ENCODE measurements at regions not wholly inside any gene's neighbourhood (a gene's known extent, or its start where the extent isn't known, plus 50 kb on each side); places are given as distances from the start of the nearest gene placed in this dataset.
"Not testable (repeated sequence)": the region's sequence is repeated elsewhere in the genome, so short reads cannot be mapped to it uniquely, and the experiment has no call there.

DNA sequence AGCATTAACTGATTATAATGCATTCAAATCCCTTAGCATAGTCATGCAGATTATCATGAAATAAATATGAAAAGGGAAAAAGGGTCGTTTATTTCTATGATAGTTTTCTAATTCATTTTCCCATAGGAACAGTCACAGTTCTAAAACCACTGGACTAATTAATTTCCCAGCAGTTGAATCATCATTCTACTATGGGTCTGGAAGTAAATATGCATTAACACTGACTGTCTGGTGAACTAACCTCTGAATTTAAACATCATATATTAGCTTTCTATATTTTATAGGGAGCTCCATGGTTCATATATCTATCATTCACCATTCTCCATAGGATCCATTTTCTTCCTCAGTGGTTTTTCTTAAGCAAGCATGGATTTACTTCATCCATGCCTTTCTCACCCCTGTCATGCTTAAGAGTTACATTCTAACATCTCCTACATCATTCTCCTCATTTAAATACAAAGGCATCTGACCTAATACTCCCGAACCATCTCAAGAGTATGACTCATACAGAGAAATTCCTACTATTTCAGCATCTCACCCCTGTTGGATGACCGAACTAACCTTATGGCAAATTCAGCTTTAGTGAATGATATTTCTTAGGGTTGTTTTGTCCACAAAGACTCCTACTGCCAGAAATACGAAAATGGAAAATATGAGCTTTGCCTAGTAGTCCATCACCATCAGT lies 198.7 kb upstream of the ADAMTS3 start:
- no peak for DNase-seq

DNA sequence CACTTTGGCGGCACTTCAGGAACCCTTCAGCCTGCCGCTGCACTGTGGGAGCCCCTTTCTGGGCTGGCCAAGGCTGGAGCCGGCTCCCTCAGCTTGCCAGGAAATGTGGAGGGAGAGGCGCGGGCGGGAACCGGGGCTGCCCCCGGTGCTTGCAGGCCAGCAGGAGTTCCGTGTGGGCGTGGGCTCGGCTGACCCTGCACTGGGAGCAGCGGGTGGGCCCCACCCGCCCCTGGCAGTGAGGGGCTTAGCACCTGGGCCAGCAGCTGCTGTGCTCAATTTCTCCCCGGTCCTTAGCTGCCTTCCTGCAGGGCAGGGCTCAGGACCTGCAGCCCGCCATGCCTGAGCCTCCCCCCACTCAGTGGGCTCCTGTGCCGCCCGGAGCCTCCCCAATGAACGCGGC lies 196.8 kb upstream of the ADAMTS3 start:
- not testable (repeated sequence) for DNase-seq

DNA sequence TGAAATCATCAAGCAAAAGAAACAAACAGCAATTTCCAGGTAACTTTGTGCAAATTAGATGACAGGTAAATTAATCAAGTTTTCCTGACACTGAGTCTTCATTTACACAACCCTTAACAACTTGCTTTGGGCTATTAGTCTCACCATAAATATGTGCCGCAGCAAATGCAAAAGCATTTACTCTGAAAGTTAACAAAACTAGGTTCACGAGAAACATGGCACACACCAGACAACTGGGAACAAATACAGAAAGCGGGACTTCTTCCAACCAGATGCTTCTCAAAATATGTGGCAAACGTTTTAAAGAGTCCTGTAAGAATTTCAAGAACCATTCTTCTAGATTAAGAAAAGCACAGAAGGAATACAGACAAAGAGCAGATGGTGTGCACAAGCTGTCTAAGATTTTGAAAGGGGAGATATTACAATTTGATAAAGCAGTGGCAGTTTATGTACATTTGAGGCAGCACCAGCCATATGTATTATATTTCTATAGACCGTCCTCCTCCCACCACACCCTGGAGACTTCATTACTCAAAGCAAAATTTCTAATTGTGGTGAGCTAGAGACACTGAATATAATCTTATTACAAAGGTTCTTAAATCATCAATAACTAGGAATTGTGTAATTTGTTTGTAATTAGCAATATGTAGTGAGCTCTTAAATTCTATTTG lies 192.5 kb upstream of the ADAMTS3 start:
- DNase-seq = no peak

DNA sequence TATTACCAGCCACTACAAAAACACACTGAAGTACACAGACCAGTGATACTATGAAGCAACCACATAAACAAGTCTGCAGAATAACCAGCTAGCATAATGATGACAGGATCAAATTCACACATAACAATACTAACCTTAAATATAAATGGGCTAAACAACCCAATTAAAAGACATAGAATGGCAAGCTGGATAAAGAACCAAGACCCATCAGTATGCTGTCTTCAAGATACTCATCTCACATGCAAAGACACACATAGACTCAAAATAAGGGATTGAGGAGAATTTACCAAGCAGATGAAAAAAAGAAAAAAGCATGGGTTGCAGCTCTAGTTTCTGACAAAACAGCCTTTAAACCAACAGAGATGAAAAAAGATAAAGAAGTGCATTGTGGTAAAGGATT lies 184.4 kb upstream of the ADAMTS3 start:
- not testable (repeated sequence) for DNase-seq

DNA sequence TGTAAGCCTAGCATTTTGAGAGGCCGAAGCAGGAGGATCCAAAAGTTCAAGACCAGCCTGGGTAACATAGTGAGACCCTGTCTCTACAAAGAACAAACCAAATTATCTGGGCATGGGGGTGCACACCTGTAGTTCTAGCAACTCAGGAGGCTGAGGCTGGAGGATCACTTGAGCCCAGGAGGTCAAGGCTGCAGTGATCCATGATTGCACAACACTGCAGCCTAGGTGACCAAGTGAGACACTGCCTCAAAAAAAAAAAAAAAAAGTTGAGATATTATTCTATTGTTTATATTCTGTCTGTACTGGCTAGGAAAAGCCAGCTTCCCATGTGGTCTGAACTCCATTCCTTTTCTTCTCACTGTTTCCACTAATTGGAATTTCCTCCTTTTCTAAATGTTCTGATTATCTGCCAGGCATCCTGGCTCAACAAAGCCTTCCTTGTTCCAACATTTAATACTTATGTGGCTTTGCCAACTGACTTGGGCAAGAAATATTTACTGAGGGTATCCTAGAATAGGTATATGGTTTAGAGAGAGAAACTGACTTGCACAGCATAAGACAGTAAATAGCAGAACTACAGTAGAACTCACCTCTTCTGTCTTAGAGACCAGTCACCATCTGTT lies 175.2 kb upstream of the ADAMTS3 start:
- DNase-seq = no peak

DNA sequence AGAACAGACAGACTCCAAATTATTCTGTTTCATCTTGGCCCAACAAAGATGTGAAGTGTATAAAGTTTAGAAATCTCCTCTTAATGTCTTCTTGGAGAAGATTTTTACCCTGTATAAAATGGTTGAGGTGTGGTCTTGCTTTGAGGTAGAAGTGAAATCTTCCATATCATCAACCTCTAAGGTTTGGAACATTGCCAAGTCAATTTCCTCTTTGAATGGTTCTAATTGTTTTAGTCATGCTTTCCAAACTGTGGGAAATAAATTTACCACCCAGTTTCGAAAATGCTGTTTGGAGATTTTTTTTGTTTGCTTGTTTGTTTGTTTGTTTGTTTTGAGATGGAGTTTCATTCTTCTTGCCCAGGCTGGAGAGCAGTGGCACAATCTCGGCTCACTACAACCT lies 174.1 kb upstream of the ADAMTS3 start:
- no peak for DNase-seq

DNA sequence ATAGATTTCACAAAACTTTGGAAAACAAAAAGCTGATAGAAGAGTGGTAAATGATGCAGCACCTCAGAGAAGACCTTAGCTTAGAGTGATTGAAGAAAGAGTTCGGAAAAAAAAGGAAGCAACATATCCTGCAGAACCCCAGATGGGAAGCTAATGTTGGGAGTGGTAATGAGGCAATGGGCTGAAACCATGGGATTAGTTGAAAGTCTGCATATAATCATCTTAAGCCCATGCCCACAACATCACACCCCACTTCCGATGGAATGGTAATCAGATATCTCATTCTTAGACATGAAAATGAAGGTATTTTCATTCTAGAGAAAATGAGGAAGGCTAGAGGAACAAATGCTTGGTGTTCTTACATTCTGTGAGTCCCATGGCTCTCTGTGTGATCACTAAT lies 146.3 kb upstream of the ADAMTS3 start:
- no peak for DNase-seq

DNA sequence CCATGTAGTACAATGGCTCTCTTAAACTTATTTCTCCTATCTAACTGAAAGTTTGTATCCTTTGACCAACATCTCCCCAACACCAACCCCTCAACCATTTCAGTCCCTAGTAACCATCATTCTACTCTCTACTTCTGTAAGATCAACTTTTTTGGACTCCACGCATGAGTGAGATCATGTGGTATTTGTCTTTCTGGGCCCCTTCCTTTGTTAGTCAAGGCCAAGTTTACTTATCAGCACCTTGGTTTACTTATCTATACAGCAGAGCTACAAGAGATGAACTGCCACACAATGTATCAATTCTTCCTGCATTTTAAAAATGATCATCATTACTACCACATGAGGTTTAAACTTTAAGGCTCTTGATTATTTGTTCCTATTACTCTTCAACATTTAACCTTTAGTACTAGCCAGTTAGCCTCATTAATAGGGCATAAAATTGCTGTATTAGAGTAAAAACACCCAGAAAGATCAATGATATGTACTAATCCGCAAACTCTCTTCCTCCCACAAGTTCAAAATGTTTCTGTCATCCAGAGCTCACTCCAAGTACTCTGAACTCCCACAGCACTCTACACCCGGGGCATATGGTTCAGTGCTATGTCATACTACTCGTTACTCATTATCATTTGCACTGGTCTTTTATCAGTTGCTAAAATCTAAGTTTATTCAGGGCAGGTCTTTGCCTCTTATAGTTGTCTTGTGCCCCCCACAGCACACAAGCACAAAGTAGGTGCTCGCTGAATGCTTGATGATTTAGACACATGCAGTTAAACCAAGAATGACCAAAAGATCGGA lies 145.7 kb upstream of the ADAMTS3 start:
- no peak for DNase-seq

DNA sequence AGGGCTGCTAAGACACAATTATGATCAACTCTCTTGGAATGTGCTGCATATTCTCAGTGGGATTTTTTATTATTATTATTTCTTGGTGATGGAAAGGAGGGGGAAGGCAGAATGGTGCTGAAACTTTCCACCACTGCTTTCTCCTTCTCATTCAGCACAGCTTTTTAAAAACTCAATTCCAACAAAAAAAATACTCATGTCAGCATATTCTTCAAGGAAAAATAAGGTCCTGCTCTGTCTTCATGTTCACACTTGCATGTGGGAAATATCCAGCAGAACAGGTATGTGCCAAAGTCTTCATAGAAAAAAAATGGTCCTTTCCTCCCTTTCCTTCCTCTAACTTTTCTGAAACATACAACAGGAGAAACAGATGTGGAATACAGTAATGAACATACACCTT lies 144.0 kb upstream of the ADAMTS3 start:
- no peak for DNase-seq

DNA sequence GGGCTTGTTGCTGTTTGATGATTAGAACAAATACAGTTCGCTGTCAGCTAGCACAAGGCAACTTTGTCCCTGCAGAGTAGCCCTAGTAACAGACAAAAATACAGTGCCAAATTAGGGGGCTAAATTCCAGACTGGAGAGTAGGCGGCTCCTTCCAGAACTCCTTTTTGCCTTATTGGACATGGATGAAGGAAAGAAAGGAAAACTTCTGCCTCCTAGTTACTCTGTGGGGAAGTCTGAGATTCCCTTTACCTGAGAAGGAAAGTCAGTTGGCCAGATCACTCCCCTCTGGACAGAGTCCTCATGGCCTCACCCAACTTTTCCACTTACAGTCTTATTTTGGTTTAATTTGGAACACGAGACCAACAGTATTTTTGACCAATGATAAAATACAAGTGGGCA lies 140.5 kb upstream of the ADAMTS3 start:
- no peak for DNase-seq

DNA sequence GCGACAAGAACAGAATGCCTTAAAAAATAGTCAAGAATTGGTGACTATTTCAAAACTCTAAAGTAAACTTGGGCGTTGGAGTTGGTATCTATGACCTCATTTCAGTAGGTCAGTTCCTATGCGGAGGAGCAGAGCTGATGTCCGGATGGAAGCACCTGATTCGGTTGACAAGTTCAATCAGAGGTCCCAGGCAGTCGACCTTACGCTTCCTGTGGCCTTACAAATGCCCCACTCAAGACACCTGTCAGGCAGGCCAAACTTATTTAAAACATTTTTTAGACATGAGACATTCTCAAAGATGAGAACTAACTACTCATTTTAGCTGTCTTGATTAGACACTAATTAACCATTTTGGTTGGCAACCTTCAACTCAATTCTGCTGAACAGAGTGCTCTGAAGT lies 137.7 kb upstream of the ADAMTS3 start:
- DNase-seq = no peak

DNA sequence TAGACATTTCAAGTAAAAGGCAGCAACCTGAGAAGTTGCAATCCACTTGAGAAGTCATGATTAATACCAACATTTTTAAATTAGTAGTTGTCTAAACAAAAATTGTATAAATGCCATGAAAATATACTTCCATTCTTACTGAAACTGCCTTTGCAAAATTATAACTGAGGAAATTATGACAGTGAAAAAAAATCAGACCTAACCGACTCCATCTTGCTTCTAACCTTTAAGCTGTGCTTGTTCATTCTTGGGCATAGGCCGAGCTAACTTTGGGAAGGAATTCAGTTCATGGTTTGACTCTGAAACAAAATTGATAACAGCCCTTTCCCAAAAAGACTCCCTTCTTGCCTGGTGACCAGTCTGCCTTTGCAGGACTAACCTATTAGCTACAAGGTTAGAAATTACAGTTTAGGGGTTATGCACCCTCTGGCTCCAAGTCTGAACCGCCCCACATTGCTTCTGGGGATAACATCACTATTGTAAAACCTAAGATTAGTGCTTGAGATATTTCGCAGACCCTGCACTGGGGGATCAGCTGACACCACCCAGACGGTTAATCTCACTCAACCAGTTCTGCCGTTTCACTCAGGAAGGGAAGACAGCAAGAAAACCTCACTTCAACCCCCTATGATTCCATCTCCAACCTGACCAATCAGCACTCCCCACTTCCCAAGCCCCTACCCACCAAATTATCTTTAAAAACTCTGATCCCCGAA lies 136.1 kb upstream of the ADAMTS3 start:
- DNase-seq = not testable (repeated sequence)

DNA sequence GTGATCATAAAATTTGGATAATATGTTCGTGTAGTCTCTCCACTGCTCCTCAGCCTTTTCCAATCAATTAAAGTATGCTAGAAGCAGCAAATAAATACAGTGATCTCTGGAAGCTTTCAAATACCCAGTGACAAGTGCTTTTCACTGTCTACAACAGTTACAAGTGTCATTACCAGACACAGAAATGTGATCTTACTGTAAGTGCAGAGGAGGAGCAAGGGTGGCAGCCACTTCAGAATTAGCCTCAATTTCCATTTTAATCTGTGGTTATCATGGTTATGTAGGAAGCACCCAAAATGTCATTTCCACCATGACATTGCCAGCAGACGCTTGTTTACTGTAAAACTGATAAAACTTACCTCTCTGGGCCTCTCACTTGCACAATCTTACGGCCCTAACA lies 133.9 kb upstream of the ADAMTS3 start:
- DNase-seq = no peak

DNA sequence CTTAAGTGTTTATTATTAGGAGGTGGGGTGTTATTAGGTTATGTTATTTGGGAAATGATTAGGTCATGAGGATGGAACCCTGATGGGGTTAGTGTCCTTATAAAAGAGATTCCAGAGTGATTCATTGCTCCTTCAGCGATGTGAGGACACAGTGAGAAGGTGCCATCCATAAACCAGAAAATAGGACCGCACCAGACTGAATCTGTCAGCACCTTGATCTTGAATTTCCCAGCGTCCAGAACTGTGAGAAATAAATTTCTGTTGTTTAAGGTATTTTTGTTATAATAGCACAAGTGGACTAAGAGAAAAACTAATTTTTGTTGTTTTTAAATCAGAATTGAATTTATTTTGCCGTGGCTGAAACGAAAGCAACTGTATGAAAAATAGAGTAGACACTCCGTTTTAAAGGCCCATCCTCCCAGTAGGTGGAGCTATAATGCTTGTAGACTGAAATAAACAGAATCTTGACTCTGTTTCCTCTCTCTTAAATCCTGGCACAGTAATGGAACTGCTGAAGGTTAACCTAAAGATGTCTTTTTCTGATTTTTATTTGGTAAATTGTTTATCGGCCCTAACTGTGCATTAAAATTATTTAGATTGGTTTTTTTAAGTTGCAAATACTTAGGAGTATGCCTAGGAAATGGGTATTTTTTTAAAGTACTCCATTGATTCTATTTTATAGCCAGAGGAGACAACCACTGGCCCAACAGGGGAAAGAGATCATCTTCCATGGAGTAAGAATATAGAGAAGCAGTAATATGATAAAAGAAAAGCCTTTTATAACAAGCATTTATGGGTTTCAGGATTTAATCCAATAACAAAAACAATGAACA lies 133.2 kb upstream of the ADAMTS3 start:
- DNase-seq = peak; percentile 45

DNA sequence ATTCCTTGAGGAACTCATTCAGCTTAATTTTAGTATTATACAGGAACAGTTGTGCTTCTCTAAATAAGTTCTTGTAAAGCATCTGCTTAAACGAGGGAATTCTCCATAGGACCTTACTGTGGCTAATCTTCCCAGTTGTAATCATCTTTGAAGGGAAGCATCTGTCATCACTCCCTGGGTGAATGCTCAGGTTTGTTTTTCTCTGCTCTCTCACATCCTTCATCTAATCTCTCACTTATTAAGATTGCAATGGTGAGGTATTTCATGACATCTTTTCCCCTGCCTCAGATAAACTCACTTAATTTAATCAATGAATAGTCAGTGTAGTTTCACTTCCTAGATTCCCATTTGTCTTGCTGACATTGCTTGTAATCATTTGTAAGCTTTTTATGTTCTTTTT lies 121.8 kb upstream of the ADAMTS3 start:
- no peak for DNase-seq

DNA sequence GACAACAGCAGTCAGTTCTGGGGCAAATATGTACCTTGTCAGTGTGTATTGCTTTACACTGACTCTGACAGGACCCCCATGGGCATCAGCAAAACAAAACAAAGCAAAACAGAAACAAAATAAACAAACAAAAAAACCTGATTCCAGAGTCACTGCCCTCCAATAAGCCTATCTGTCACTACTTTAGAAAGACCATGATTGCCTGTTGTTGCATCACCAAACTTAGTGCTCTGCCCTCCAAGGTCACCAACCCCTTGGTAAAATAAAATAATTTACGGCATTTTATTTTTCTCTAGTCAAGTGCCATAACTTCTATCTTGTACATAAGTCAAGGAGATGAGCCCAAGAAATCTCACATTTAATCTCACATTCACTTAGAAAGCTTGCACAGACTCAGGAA lies 120.9 kb upstream of the ADAMTS3 start:
- DNase-seq = no peak

DNA sequence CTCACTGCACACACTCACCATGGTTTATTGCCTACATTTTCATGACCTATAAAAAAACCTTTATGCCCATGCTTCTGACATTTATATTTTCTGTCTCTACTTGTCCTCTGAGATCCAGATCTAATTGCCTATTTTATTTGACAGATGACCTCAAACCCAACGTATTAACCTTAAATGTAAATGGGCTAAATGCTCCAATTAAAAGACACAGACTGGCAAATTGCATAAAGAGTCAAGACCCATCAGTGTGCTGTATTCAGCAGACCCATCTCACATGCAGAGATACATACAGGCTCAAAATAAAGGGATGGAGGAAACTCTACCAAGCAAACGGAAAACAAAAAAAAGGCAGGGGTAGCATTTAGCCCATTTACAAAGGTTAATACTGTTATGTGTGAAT lies 117.4 kb upstream of the ADAMTS3 start:
- not testable (repeated sequence) for DNase-seq

DNA sequence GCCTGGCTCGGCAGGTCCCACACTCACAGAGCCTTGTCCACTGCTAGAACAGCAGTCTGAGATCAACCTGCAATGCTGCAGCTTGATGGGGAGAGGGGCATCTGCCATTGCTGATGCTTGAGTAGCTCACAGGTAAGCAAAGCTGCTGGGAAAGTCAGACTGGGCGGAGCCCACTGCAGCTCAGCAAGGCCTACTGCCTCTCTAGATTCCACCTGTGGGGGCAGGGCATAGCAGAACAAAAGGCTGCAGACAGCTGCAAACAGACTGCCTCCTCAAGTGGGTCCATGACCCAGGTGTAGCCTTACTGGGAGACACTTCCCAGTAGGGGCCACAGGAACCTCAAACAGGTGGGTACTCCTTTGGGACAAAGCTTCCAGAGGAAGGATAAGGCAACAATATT lies 110.6 kb upstream of the ADAMTS3 start:
- no peak for DNase-seq

DNA sequence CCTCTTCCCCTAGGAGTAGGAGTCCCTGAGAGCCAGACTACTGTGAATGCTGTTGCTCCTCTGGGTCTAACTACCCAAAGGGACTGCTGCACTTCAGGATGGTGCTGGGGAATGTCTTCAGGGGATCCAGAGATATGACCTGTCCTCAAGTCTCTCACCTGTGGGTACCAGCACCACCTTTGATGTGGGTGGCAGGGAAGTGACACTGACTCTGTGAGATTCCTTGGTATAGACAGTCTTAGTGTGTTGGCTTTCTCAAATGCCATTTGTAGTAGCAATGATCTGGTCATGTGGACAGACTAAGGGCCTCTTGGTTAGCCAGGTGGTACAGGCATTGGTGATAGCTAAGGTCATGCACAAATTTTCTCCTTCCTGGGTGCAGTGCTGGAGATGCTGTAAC lies 108.9 kb upstream of the ADAMTS3 start:
- no peak for DNase-seq

DNA sequence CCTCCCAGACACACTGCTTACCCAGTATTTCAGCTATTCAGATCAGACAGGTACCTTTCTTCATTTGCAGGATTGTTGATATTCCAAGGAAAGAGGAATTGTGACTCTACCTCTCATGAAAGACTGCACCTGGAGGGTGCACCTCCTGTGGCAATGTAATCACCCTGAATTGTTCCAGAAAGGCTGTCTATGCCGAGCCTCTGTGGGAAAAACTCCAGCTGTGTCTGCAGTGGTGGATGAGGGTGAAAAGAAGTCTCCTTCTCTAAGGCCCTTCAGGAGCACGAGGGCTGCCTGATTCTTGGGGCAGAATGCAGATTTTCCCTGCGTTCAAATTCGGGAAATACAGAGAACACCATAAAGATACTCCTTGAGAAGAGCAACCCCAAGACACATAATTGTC lies 108.2 kb upstream of the ADAMTS3 start:
- no peak for DNase-seq

DNA sequence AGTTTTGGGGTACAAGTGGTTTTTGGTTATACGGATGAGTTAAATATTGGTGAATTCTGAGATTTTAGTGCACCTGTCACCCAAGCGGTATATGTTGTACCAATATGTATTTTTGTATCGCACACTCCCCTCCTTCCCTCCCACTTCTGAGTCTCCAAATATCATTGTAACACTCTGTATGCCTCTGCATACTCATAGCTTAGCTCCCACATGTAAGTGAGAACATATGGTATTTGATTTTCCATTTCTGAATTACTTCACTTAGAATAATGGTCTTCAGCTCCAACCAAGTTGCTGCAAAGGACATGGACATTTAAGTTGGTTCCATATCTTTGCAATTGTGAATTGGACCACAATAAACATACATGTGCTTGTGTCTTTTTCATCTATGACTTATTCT lies 103.0 kb upstream of the ADAMTS3 start:
- DNase-seq = no peak

DNA sequence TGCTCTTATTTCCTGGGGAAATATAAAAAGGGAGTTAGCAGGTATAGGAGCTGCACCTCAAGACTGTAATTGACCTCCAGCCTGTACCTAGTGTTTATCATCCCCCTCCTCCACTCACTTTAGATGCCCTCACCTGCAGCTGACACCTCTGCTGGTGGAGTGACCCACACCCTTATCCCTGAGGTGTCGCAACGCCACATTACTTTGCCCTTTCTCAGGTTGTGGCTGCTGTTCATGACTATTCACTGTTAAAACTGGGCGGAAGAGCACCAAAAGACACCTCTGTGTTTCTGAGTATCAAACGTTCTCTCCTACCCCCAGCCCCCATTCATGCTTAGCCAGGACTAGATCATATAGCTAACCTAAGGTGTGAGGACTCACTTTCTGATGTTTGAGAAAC lies 101.5 kb upstream of the ADAMTS3 start:
- DNase-seq = no peak
